ENCODE measurements at regions not wholly inside any gene's neighbourhood (a gene's known extent, or its start where the extent isn't known, plus 50 kb on each side); places are given as distances from the start of the nearest gene placed in this dataset.

- TF ChIP-seq PBX3 (IDR thresholded peaks at IDR 0.05) (peak; percentile 60), CTCF (IDR thresholded peaks at IDR 0.05) (no peak), NRF1 (IDR thresholded peaks at IDR 0.05; ENCODE audit: low read depth, low read length) (no peak), ELF1 (IDR thresholded peaks at IDR 0.05) (no peak)
Observed at GRCh38 chr6:113178349-113178748, 678.8 kb upstream of the MARCKS start (continued).

GRCh38 chr6:113181164-113181563 is 676.0 kb upstream of the MARCKS start:
- no peaks in the 10 kb centered on the region for H4K20me1 ChIP-seq (ENCODE audit: insufficient read depth)
- H3K27ac ChIP-seq (ENCODE audit: low read depth in 2 of 2, low read length in 1 of 2), result peak overlapping the region; percentile 87 to 89; a peak in 3 of 4 replicates
- no peak overlapping the region for H3K4me3 ChIP-seq (ENCODE audit: low read depth in 2 of 2, low read length in 1 of 2)
- H3F3A ChIP-seq (replicated peaks; ENCODE audit: insufficient read depth), result peaks cover 43% of the 10 kb centered on the region
- no peak for DNase-seq
- no peak for TF ChIP-seq EP300 (IDR thresholded peaks at IDR 0.05; ENCODE audit: borderline replicate concordance in 1 of 2, low read depth in 1 of 2, low read length in 1 of 2)
- TF ChIP-seq MEF2A (IDR thresholded peaks at IDR 0.05; ENCODE audit: borderline replicate concordance, low read depth), result no peak
- no peak for TF ChIP-seq ELF1 (IDR thresholded peaks at IDR 0.05)
- no peak for TF ChIP-seq ZBTB33 (IDR thresholded peaks at IDR 0.05; ENCODE audit: borderline replicate concordance, low read depth)
- no peak for TF ChIP-seq RAD21 (IDR thresholded peaks at IDR 0.05; ENCODE audit: low read length)
- no peak for TF ChIP-seq GATA2 (CRISPR knock-in tag; IDR thresholded peaks at IDR 0.05)
- TF ChIP-seq TCF12 (IDR thresholded peaks at IDR 0.05), result no peak
- TF ChIP-seq JUND (IDR thresholded peaks at IDR 0.05), result no peak
- no peak for TF ChIP-seq SMC3 (IDR thresholded peaks at IDR 0.05; ENCODE audit: low read depth, low read length)
- TF ChIP-seq RCOR1 (IDR thresholded peaks at IDR 0.05; ENCODE audit: low read length), result no peak
- TF ChIP-seq NRF1 (IDR thresholded peaks at IDR 0.05; ENCODE audit: low read depth, low read length), result no peak
- TF ChIP-seq EZH2phosphoT487 (IDR thresholded peaks at IDR 0.05; ENCODE audit: borderline replicate concordance, low read depth), result no peak
- TF ChIP-seq FOXJ3 (CRISPR knock-in tag; IDR thresholded peaks at IDR 0.05), result no peak
- no peak overlapping the region for H2AFZ ChIP-seq (ENCODE audit: low read depth)
- no peaks in the 10 kb centered on the region for H3K9me2 ChIP-seq
- no peaks in the 10 kb centered on the region for H3K9me3 ChIP-seq
- no peak overlapping the region for H3K9ac ChIP-seq
- H3K27me3 ChIP-seq (ENCODE audit: insufficient read depth), result no peaks in the 10 kb centered on the region
- 95% methylated on average over 3 of the region's 3 CpGs for WGBS (ENCODE audit: low lambda C conversion rate)
- no peaks in the 10 kb centered on the region for H3K36me3 ChIP-seq (replicated peaks in 1 of 2; ENCODE audit: control insufficient read depth in 1 of 2, insufficient read depth in 2 of 2, low read length in 1 of 2)
- peaks cover 0 to 23% of the 10 kb centered on the region in 2 experiments; a peak in 3 of 4 replicates for H3K4me1 ChIP-seq (ENCODE audit: control insufficient read depth in 1 of 2, insufficient read depth in 2 of 2, low read depth in 1 of 2, low read length in 1 of 2)
- CTCF ChIA-PET, result interaction anchor here (1.1 to 2.4 kb wide), 2 partner anchors 9 to 13 kb away, joined by 4 to 5 read pairs; no protein-coding TSS in a partner anchor
- POLR2A ChIA-PET, result no interaction called here
- no peaks in the 10 kb centered on the region for H3K79me2 ChIP-seq (ENCODE audit: insufficient read depth)
- H3K4me2 ChIP-seq, result no peak overlapping the region

Measured in SK-N-SH (cell line).